Trophoblast cell (in vitro differentiated cells and primary cell): ENCODE measurements at regions not wholly inside any gene's neighbourhood (a gene's known extent, or its start where the extent isn't known, plus 50 kb on each side); places are given as distances from the start of the nearest gene placed in this dataset.
A peak's percentile ranks its signal among the peaks of the same experiment; 100 is the strongest.

Source experiments
- DNase-seq, 2 donors: peaks; one replicate each; pipeline ENCODE4 v3.0.0-alpha.2; 2016
- H2AFZ ChIP-seq: 2 replicates; pipeline ENCODE4 v1.6.1; 2013; ENCODE audit warnings: low read length, moderate library complexity, mild to moderate bottlenecking; ENCODE audit not compliant: insufficient read depth, poor library complexity
- H2AK5ac ChIP-seq: 2 replicates; pipeline ENCODE4 v1.6.1; 2013; ENCODE audit warnings: mild to moderate bottlenecking, low read length
- H2BK120ac ChIP-seq: 2 replicates; pipeline ENCODE4 v1.6.1; 2013; ENCODE audit warnings: low read length, mild to moderate bottlenecking, moderate library complexity; ENCODE audit not compliant: insufficient read depth, poor library complexity
- H2BK12ac ChIP-seq: 2 replicates; pipeline ENCODE4 v1.6.1; 2013; ENCODE audit warnings: mild to moderate bottlenecking, low read length, moderate library complexity
- H2BK5ac ChIP-seq: 2 replicates; pipeline ENCODE4 v1.6.1; 2013; ENCODE audit warnings: low read length, low read depth, moderate library complexity, mild to moderate bottlenecking; ENCODE audit not compliant: poor library complexity
- H3K14ac ChIP-seq: 2 replicates; pipeline ENCODE4 v1.6.1; 2013; ENCODE audit warnings: mild to moderate bottlenecking, low read length
- H3K18ac ChIP-seq: 2 replicates; pipeline ENCODE4 v1.6.1; 2013; ENCODE audit warnings: mild to moderate bottlenecking, low read length
- H3K23ac ChIP-seq: 2 replicates; pipeline ENCODE4 v1.6.1; 2013; ENCODE audit warnings: low read length
- H3K27ac ChIP-seq: 2 replicates; pipeline ENCODE4 v1.5.1; 2013; ENCODE audit warnings: low read depth, mild to moderate bottlenecking, inconsistent platforms, low read length, moderate library complexity
- H3K27me3 ChIP-seq: 2 replicates; pipeline ENCODE4 v1.6.1; 2013; ENCODE audit warnings: inconsistent platforms, mild to moderate bottlenecking, low read length, moderate library complexity; ENCODE audit not compliant: insufficient read depth
- H3K36me3 ChIP-seq, 2 experiments: 1 replicate in 1 of 2; 2 replicates in 1 of 2; pipeline ENCODE4 v1.6.1; 2013; ENCODE audit warnings: low read length in 2 of 2, mild to moderate bottlenecking in 2 of 2, moderate library complexity in 1 of 2; ENCODE audit not compliant: insufficient read depth in 2 of 2, control insufficient read depth in 1 of 2
- H3K4ac ChIP-seq: 2 replicates; pipeline ENCODE4 v1.6.1; 2013; ENCODE audit warnings: low read depth, mild to moderate bottlenecking, low read length, moderate library complexity
- H3K4me1 ChIP-seq, 2 experiments: 1 replicate in 1 of 2; 2 replicates in 1 of 2; pipeline ENCODE4 v1.6.1; 2013; ENCODE audit warnings: low read length in 2 of 2, mild to moderate bottlenecking in 2 of 2, moderate library complexity in 1 of 2; ENCODE audit not compliant: insufficient read depth in 2 of 2, control insufficient read depth in 1 of 2
- H3K4me2 ChIP-seq: 2 replicates; pipeline ENCODE4 v1.6.1; 2013; ENCODE audit warnings: inconsistent platforms, mild to moderate bottlenecking, low read length, moderate library complexity
- H3K4me3 ChIP-seq: 2 replicates; pipeline ENCODE4 v1.5.1; 2013; ENCODE audit warnings: mild to moderate bottlenecking, low read depth, low read length, inconsistent platforms
- H3K79me1 ChIP-seq: one replicate; pipeline ENCODE4 v1.6.1; 2013; ENCODE audit warnings: low read length
- H3K79me2 ChIP-seq: 2 replicates; pipeline ENCODE4 v1.6.1; 2013; ENCODE audit warnings: low read length, mild to moderate bottlenecking; ENCODE audit not compliant: control insufficient read depth, insufficient read depth, poor library complexity
- H3K9ac ChIP-seq: 2 replicates; pipeline ENCODE4 v1.6.1; 2013; ENCODE audit warnings: mild to moderate bottlenecking, low read length
- H3K9me3 ChIP-seq: 2 replicates; pipeline ENCODE4 v1.6.1; 2013; ENCODE audit warnings: low read depth, mild to moderate bottlenecking, control low read depth, inconsistent platforms, low read length; ENCODE audit not compliant: insufficient read depth
- H4K12ac ChIP-seq: 2 replicates; pipeline ENCODE4 v1.6.1; 2013; ENCODE audit warnings: low read depth, mild to moderate bottlenecking, low read length, moderate library complexity
- H4K8ac ChIP-seq: 2 replicates; pipeline ENCODE4 v1.6.1; 2013; ENCODE audit warnings: low read depth, mild to moderate bottlenecking, low read length, moderate library complexity
- H4K91ac ChIP-seq: one replicate; pipeline ENCODE4 v1.6.1; 2013; ENCODE audit warnings: low read depth, mild to moderate bottlenecking, low read length, moderate library complexity
- WGBS: extraction: QIAGEN DNeasy Blood & Tissue Kit; methylation state at CpG from one replicate; pipeline ENCODE4 v1.1.7; 2013; ENCODE audit warnings: missing lambda C conversion rate; ENCODE audit not compliant: insufficient read length, insufficient coverage; ENCODE audit errors: extremely low coverage; 5-methylcytosine and 5-hydroxymethylcytosine counted together

- no peaks in the 10 kb centered on the region for H3K27me3 ChIP-seq
- no peak for DNase-seq
- H3K4me3 ChIP-seq: peak overlapping the region; percentile 57
- no peaks in the 10 kb centered on the region for H3K36me3 ChIP-seq
- no peak overlapping the region for H2AK5ac ChIP-seq
- H3K4me2 ChIP-seq: no peak overlapping the region
- H3K14ac ChIP-seq: no peak overlapping the region
- H3K79me1 ChIP-seq: no peaks in the 10 kb centered on the region
- no peak overlapping the region for H3K27ac ChIP-seq
- H4K12ac ChIP-seq: no peak overlapping the region
- H2AFZ ChIP-seq: no peak overlapping the region
- peaks cover 9% of the 10 kb centered on the region for H3K9me3 ChIP-seq
- no peak overlapping the region for H2BK120ac ChIP-seq
- no peak overlapping the region for H4K91ac ChIP-seq
- no peak overlapping the region for H3K23ac ChIP-seq
- H2BK12ac ChIP-seq: no peak overlapping the region
- no CpG with 5 or more reads among the region's 11 CpGs for WGBS
- H3K18ac ChIP-seq: no peak overlapping the region
- no peak overlapping the region for H4K8ac ChIP-seq
- no peaks in the 10 kb centered on the region for H3K79me2 ChIP-seq
- no peak overlapping the region for H2BK5ac ChIP-seq
- no peak overlapping the region for H3K4ac ChIP-seq
- no peak overlapping the region for H3K9ac ChIP-seq
- no peaks in the 10 kb centered on the region for H3K4me1 ChIP-seq
Measured at GRCh38 chr10:128967980-128968756, 498.9 kb upstream of the MGMT start.

GRCh38 chr10:128969551-128969950 is 497.5 kb upstream of the MGMT start:
- Histone ChIP-seq H2AK5ac (no peak overlapping the region), H3K18ac (no peak overlapping the region), H2AFZ (no peak overlapping the region), H4K91ac (no peak overlapping the region), H3K14ac (no peak overlapping the region), H3K4me2 (no peak overlapping the region), H2BK120ac (no peak overlapping the region), H3K23ac (no peak overlapping the region), H4K12ac (no peak overlapping the region), H3K79me2 (no peaks in the 10 kb centered on the region), H3K9ac (no peak overlapping the region), H2BK5ac (no peak overlapping the region), H3K27me3 (no peaks in the 10 kb centered on the region), H3K4me1 (no peaks in the 10 kb centered on the region), H4K8ac (no peak overlapping the region), H3K36me3 (no peaks in the 10 kb centered on the region), H3K27ac (no peak overlapping the region), H3K9me3 (peaks cover 9% of the 10 kb centered on the region), H2BK12ac (no peak overlapping the region), H3K79me1 (no peaks in the 10 kb centered on the region), H3K4ac (no peak overlapping the region), H3K4me3 (no peak overlapping the region)
- WGBS: no CpG with 5 or more reads among the region's 11 CpGs
- DNase-seq: no peak

- Histone ChIP-seq H3K9me3 (peaks cover 3% of the 10 kb centered on the region), H3K4me1 (no peaks in the 10 kb centered on the region), H3K27ac (no peak overlapping the region), H3K4ac (no peak overlapping the region), H2BK120ac (no peak overlapping the region), H3K4me2 (no peak overlapping the region), H3K18ac (no peak overlapping the region), H4K12ac (no peak overlapping the region), H4K8ac (no peak overlapping the region), H3K79me1 (no peaks in the 10 kb centered on the region), H3K4me3 (no peak overlapping the region), H2AK5ac (no peak overlapping the region), H3K14ac (no peak overlapping the region), H3K27me3 (no peaks in the 10 kb centered on the region), H2BK12ac (no peak overlapping the region), H3K23ac (no peak overlapping the region), H3K79me2 (no peaks in the 10 kb centered on the region), H4K91ac (no peak overlapping the region), H2AFZ (no peak overlapping the region), H3K9ac (no peak overlapping the region), H2BK5ac (no peak overlapping the region), H3K36me3 (no peaks in the 10 kb centered on the region)
- no CpG with 5 or more reads among the region's 11 CpGs for WGBS
- DNase-seq: no peak
Measured at GRCh38 chr10:128971374-128972035, 495.5 kb upstream of the MGMT start.

- H2BK5ac ChIP-seq: no peak overlapping the region
- H3K79me2 ChIP-seq: no peaks in the 10 kb centered on the region
- H3K4ac ChIP-seq: no peak overlapping the region
- H4K91ac ChIP-seq: no peak overlapping the region
- no peak for DNase-seq
- no peak overlapping the region for H3K23ac ChIP-seq
- no peak overlapping the region for H2AFZ ChIP-seq
- no peaks in the 10 kb centered on the region for H3K27me3 ChIP-seq
- no peak overlapping the region for H3K27ac ChIP-seq
- H3K9ac ChIP-seq: no peak overlapping the region
- no peak overlapping the region for H3K4me3 ChIP-seq
- H4K12ac ChIP-seq: no peak overlapping the region
- H4K8ac ChIP-seq: no peak overlapping the region
- no peak overlapping the region for H2BK12ac ChIP-seq
- no peak overlapping the region for H3K4me2 ChIP-seq
- no peak overlapping the region for H2AK5ac ChIP-seq
- H3K14ac ChIP-seq: no peak overlapping the region
- no peaks in the 10 kb centered on the region for H3K4me1 ChIP-seq
- H3K9me3 ChIP-seq: peaks cover under 1% of the 10 kb centered on the region
- H2BK120ac ChIP-seq: no peak overlapping the region
- no CpG with 5 or more reads among the region's 2 CpGs for WGBS
- no peaks in the 10 kb centered on the region for H3K36me3 ChIP-seq
- H3K18ac ChIP-seq: no peak overlapping the region
- no peaks in the 10 kb centered on the region for H3K79me1 ChIP-seq
Measured at GRCh38 chr10:128972036-128972405, 495.0 kb upstream of the MGMT start.
